ENCODE measurements at regions not wholly inside any gene's neighbourhood (a gene's known extent, or its start where the extent isn't known, plus 50 kb on each side); places are given as distances from the start of the nearest gene placed in this dataset.

GRCh38 chr20:58064411-58065010, 163.9 kb downstream of the ANKRD60 start:
- Histone ChIP-seq H3K36me3 (ENCODE audit: insufficient read depth, low read length, poor library complexity, severe bottlenecking) (no peaks in the 10 kb centered on the region), H3K4me3 (ENCODE audit: low read depth, low read length, poor library complexity, severe bottlenecking) (no peak overlapping the region), H3K27ac (ENCODE audit: low read depth, low read length, poor library complexity, severe bottlenecking) (no peak overlapping the region), H3K27me3 (replicated peaks; ENCODE audit: insufficient read depth, low read depth, low read length, poor library complexity) (peaks cover 14% of the 10 kb centered on the region), H3K4me1 (ENCODE audit: insufficient read depth, low read length, poor library complexity, severe bottlenecking) (no peaks in the 10 kb centered on the region), H3K9me3 (ENCODE audit: low read depth, low read length, poor library complexity, severe bottlenecking) (peaks cover 7% of the 10 kb centered on the region)
- ChIA-PET CTCF (no interaction called here), POLR2A (ENCODE audit: low non-redundant PET) (no interaction called here)
- TF ChIP-seq CTCF (conservative IDR thresholded peaks at IDR 0.05; ENCODE audit: low read depth, low read length) (no peak), EZH2 (IDR thresholded peaks at IDR 0.05; ENCODE audit: borderline replicate concordance, low read depth, low read length, poor library complexity, severe bottlenecking) (no peak)
- DNase-seq (ENCODE audit: low spot score) = no peak
- intact Hi-C loops (cut with micrococcal nuclease; ENCODE audit: unreplicated experiment) = no loop called here
- no TSS peak for BruUV-seq (replicated peaks)

- Histone ChIP-seq H3K27ac (ENCODE audit: low read depth, low read length, poor library complexity, severe bottlenecking) (no peak overlapping the region), H3K9me3 (ENCODE audit: low read depth, low read length, poor library complexity, severe bottlenecking) (peaks cover 7% of the 10 kb centered on the region), H3K36me3 (ENCODE audit: insufficient read depth, low read length, poor library complexity, severe bottlenecking) (no peaks in the 10 kb centered on the region), H3K4me3 (ENCODE audit: low read depth, low read length, poor library complexity, severe bottlenecking) (no peak overlapping the region), H3K27me3 (replicated peaks; ENCODE audit: insufficient read depth, low read depth, low read length, poor library complexity) (peaks cover 14% of the 10 kb centered on the region), H3K4me1 (ENCODE audit: insufficient read depth, low read length, poor library complexity, severe bottlenecking) (no peaks in the 10 kb centered on the region)
- TF ChIP-seq EZH2 (IDR thresholded peaks at IDR 0.05; ENCODE audit: borderline replicate concordance, low read depth, low read length, poor library complexity, severe bottlenecking) (no peak), CTCF (conservative IDR thresholded peaks at IDR 0.05; ENCODE audit: low read depth, low read length) (no peak)
- ChIA-PET POLR2A (ENCODE audit: low non-redundant PET) (no interaction called here), CTCF (no interaction called here)
- intact Hi-C loops (cut with micrococcal nuclease; ENCODE audit: unreplicated experiment) = no loop called here
- BruUV-seq (replicated peaks) = no TSS peak
- DNase-seq (ENCODE audit: low spot score) = no peak
These were observed 169.3 kb downstream of the ANKRD60 start for GRCh38 chr20:58059260-58059544.

- Histone ChIP-seq H3K9me3 (ENCODE audit: low read depth, low read length, poor library complexity, severe bottlenecking) (peaks cover 7% of the 10 kb centered on the region), H3K36me3 (ENCODE audit: insufficient read depth, low read length, poor library complexity, severe bottlenecking) (no peaks in the 10 kb centered on the region), H3K27ac (ENCODE audit: low read depth, low read length, poor library complexity, severe bottlenecking) (no peak overlapping the region), H3K27me3 (replicated peaks; ENCODE audit: insufficient read depth, low read depth, low read length, poor library complexity) (peaks cover 14% of the 10 kb centered on the region), H3K4me3 (ENCODE audit: low read depth, low read length, poor library complexity, severe bottlenecking) (no peak overlapping the region), H3K4me1 (ENCODE audit: insufficient read depth, low read length, poor library complexity, severe bottlenecking) (no peaks in the 10 kb centered on the region)
- CTCF ChIA-PET = no interaction called here
- BruUV-seq (replicated peaks) = no TSS peak
- DNase-seq (ENCODE audit: low spot score) = no peak
- intact Hi-C loops (cut with micrococcal nuclease; ENCODE audit: unreplicated experiment) = no loop called here
- POLR2A ChIA-PET (ENCODE audit: low non-redundant PET) = no interaction called here
- TF ChIP-seq CTCF (conservative IDR thresholded peaks at IDR 0.05; ENCODE audit: low read depth, low read length) (no peak), EZH2 (IDR thresholded peaks at IDR 0.05; ENCODE audit: borderline replicate concordance, low read depth, low read length, poor library complexity, severe bottlenecking) (no peak)
These were observed 169.8 kb downstream of the ANKRD60 start for GRCh38 chr20:58058421-58059259.
